Stimulated activated CD8-positive, alpha-beta memory T cell treated with anti-CD3 and anti-CD28 coated beads, Interleukin-7, amount 100 ng/mL, for 1 hour (primary cell): ENCODE measurements at regions not wholly inside any gene's neighbourhood (a gene's known extent, or its start where the extent isn't known, plus 50 kb on each side); places are given as distances from the start of the nearest gene placed in this dataset.

Experiments used
- DNase-seq, 2 donors: peaks; one replicate each; pipeline ENCODE4 v3.0.0-alpha.2; 2020; ENCODE audit warnings: low read depth in 2 of 2

DNA sequence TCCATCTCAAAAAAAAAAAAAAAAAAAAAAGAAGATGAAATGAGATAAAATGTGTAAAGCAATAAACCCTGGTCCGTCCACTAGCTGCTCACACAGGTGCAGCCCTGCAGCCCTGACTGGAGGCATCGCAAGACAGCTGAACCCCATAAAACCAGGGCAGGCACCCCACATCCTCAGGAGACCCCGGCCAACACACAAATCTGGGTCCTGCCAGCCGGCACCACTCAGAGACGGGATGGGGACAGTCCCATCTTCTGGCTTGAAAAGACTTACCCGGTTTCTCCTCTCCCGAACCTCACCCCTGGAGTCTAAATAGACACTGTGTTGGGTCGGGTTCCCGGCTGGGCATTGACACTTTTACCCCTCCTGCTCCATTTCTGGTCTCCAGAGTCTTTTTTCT is 52.7 kb upstream of the TNRC6C start:
- no peak for DNase-seq

DNA sequence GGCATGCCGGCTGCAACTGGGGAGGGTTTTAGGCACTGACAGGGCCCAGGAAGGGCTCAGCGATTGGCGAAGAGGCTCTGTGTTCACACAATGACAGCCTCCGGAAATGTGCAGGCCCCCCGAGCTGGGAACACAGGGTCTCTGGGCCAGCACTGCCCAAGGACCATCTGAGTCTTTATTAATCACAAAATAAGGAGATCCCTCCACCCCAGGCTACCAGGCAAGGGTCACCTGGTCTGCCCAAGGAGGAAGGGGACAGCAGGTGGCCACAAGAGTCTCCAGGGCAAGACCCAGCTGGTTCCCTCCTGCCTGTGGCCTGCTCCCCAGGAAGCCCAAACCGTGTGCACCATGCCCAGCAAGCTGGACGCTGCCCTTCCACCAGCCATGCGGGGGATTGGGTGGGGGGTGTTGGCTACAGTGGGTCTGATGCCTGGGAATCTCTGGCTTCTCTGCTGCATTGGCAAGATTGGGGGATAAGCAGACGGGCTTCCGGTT is 52.1 kb upstream of the TNRC6C start:
- DNase-seq = no peak

DNA sequence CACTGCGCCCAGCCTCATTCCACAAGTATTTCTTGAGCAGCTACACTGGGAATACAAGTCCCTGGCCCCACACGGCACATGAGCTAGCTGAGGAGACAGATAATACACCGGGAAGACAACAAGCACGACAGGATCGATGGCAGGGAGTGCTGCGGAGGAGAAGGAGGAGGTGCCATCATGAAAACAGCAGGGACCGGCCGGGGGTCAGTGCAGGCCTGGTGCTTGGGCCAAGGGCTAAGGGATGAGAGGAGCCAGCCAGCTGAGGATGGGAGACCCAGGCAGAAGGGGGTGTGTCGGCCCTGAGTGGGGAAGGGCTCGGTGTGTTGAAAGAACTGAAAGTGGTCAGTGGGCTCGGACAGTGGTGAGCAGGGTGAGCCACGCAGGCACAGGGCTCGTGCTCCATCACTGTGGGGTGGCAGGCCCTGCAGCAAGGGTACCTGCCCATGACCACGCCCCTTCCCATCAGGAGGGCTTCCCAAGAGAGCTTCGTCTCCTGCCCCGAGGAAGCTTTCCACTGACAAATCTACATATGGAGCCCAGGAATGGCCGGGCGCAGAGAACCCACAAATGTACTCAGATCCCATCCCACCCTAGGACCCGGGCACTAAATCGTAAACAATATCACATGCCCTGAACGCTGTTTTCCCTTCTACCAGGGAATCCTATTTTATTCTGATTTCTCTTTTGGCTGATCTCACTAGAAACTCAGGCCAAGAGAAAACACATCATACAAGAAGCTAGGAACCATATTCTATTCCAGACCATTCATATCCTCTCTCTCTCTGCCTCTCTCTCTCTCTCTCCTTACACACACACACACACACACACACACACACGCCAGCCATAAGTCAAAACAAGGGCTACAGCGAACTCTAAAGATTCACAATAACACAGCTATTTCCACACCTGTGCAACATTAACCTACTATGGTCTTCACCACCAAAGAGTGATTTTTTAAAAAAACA is 50.7 kb upstream of the TNRC6C start:
- no peak for DNase-seq

DNA sequence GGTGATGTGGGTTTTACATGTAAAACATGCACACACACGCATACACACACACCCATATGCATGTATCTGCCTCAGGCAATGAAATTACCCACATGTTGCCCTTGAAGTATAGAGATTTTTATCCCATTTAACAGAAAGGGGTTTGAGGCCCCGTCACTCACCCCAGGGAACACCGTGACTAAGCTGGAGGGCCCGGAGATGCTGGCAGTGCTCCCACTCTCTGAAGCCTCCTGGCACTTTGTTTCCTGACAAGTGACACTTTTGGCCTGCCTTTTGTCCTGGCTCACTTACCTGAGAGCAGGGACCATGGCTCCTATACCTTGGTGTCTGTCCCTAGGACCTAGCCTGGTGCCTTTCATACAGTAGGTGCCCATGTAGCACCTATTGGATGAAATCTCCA is 50.0 kb upstream of the TNRC6C start:
- no peak for DNase-seq
